Fibroblast of the aortic adventitia (primary cell): ENCODE measurements at regions not wholly inside any gene's neighbourhood (a gene's known extent, or its start where the extent isn't known, plus 50 kb on each side); places are given as distances from the start of the nearest gene placed in this dataset.
A peak's percentile ranks its signal among the peaks of the same experiment; 100 is the strongest.
"Not testable (repeated sequence)": the region's sequence is repeated elsewhere in the genome, so short reads cannot be mapped to it uniquely, and the experiment has no call there.

Experiments
- DNase-seq: peaks from one replicate; pipeline ENCODE4 v3.0.0-alpha.2; 2010; ENCODE audit warnings: low read depth
- H3K4me3 ChIP-seq: 2 replicates; pipeline ENCODE4 v1.5.1; 2011; ENCODE audit warnings: low read depth, mild to moderate bottlenecking, control low read depth, low read length, moderate library complexity
- TF ChIP-seq, protein P1 (sequence below): IDR thresholded peaks from 2 replicates; pipeline ENCODE4 v1.5.1; 2011; ENCODE audit warnings: mild to moderate bottlenecking, low read length, control low read depth, inconsistent platforms; ENCODE audit not compliant: insufficient read depth

- DNase-seq, H3K4me3 ChIP-seq: not testable (repeated sequence)
Observed at GRCh38 chr2:89184746-89185145, 493.3 kb downstream of the RPIA start.

DNA sequence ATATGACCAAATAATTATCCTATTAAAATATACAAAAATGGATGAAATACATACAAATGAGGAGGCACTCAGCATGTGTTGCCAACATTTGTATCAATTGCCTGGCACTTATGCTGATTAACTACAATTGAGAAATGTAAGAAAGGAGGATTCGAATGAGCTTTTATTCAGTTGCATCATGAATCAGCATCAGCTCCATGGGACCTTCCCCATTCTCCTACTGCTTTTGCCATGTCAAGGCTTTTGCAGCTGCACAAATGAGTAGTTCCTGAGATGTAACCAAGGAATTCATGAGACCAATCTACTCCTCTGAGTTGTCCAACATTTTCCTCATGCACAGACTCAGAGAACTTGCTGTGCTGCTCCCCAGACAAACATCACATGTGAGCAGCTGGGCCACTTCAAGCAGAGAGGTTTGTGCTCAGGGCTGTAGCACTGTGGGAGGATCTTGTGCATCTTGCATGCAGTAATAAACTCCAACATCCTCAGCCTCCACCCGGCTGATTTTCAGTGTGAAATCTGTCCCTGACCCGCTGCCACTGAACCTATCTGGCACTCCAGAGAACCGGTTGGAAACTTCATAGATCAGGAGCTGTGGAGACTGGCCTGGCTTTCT, 504.3 kb downstream of the RPIA start:
- H3K4me3 ChIP-seq, DNase-seq: not testable (repeated sequence)

DNA sequence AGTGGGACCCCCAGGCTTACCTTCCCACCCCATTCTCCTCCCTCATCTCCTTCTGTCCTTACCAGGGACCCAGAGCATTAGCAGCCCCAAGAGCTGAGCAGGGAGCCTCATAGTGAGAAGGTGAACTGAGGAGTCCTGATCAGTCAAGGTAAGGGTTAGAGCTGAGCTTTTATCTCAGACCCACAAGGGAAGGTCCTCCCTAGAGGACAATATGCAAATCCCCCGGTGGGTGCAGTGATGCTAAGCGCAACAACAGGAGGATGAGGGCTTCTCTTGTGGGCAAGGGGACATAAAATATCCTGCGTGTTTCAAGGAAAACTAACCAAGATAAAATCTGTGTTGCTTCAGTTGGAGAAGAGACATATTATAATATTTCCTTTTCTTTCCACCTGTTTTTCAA, 505.2 kb downstream of the RPIA start:
- not testable (repeated sequence) for DNase-seq, H3K4me3 ChIP-seq

- not testable (repeated sequence) for DNase-seq, H3K4me3 ChIP-seq
Observed at GRCh38 chr2:89198026-89198425, 506.6 kb downstream of the RPIA start.

DNA sequence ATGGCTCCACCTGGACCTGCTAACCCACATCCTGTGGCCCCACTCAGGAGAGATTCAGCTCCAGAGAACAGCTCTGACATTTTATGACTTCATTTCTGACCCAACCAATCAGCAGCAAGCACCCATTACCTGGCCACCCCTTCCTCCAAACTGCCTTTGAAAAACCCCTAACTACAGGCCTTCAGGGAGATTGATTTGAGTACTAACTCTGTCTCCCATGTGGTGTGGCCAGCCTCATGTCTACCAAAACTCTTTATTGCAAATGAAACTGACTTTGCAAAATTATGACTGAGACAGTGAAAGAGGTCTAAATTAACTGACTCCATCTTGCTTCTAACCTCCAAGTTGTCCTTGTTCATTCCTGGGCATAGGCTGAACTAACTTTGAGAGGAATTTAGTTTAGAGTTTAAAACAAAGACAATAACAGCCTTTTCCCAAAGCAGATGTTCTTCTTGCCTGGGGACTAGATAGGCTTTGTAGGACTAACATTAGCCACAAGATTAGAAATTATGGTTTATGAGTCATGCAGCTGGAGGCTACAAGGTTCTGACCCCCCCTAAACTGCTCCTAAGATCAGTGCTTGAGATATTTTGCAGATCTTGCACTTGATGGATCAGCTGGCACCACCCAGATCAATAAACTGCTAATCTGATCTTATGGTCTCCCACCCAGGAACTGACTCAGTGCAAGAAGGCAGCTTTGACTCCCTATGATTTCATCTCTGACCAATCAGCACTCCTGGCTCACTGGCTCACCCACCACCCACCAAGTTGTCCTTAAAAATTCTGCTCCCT, 508.2 kb downstream of the RPIA start:
- not testable (repeated sequence) for DNase-seq

DNA sequence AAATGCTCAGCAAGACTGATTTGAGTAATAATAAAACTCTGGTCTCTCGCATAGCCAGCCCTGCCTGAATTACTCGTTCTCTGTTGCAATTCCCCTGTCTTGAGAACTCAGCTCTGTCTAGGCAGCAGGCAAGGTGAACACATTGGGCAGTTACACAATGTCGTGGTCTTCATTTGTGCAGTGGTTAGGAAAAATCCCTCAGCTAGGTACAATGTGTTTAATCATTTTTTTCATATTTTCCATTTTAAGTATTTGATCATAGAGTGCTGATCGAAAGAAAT, 508.7 kb downstream of the RPIA start:
- H3K4me3 ChIP-seq, DNase-seq: not testable (repeated sequence)

More for the DNA sequence above, 508.2 kb downstream of the RPIA start:
- not testable (repeated sequence) for H3K4me3 ChIP-seq

DNA sequence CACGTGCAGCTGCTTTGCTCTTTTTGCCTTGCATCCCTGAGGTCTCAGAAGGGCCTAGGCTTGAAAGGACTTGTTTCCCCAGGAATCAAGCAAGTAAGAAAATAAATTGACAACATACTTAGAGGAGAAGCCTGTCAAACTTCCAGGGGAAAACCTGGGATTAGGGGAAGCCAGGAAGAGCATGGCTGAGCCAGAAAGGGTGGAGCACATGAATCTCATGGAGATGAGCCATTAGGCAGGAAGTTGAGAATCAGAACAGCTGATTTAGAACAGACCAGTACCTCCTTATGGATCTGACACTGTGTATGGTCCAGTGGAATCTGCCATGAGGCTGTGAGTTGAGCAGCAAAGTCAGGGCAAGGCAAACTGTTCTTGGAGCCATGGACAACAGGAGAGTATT, 511.0 kb downstream of the RPIA start:
- not testable (repeated sequence) for H3K4me3 ChIP-seq
- DNase-seq: peak; percentile 11

GRCh38 chr2:89205153-89205552, 513.7 kb downstream of the RPIA start:
- H3K4me3 ChIP-seq: not testable (repeated sequence)
- DNase-seq: peak; percentile 5
- TF ChIP-seq, protein P1, sequence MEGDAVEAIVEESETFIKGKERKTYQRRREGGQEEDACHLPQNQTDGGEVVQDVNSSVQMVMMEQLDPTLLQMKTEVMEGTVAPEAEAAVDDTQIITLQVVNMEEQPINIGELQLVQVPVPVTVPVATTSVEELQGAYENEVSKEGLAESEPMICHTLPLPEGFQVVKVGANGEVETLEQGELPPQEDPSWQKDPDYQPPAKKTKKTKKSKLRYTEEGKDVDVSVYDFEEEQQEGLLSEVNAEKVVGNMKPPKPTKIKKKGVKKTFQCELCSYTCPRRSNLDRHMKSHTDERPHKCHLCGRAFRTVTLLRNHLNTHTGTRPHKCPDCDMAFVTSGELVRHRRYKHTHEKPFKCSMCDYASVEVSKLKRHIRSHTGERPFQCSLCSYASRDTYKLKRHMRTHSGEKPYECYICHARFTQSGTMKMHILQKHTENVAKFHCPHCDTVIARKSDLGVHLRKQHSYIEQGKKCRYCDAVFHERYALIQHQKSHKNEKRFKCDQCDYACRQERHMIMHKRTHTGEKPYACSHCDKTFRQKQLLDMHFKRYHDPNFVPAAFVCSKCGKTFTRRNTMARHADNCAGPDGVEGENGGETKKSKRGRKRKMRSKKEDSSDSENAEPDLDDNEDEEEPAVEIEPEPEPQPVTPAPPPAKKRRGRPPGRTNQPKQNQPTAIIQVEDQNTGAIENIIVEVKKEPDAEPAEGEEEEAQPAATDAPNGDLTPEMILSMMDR: peak; percentile 40

GRCh38 chr2:89208144-89208932, 516.9 kb downstream of the RPIA start:
- not testable (repeated sequence) for H3K4me3 ChIP-seq
- peak; percentile 81 for DNase-seq

GRCh38 chr2:89213151-89213550, 521.7 kb downstream of the RPIA start:
- H3K4me3 ChIP-seq: not testable (repeated sequence)
- DNase-seq: peak; percentile 7

DNA sequence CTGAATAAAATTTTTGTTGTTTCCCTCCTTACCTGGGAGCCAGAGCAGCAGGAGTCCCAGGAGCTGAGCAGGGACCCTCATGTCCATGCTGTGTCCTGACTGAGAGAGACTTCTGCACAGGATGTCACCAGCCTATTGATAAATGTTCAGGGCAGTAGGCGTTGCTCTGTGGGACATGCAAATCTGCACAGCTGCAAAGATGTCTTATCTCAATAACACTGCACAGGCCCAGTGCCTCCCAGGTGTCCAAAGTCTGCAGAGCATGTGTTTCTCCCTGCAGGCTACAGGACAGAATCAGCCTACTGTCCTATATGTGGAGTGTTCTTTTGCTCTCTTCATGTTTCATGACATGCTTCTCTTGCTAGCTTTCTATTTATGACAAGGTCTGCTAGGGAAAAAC, 522.3 kb downstream of the RPIA start:
- DNase-seq, H3K4me3 ChIP-seq: not testable (repeated sequence)

DNA sequence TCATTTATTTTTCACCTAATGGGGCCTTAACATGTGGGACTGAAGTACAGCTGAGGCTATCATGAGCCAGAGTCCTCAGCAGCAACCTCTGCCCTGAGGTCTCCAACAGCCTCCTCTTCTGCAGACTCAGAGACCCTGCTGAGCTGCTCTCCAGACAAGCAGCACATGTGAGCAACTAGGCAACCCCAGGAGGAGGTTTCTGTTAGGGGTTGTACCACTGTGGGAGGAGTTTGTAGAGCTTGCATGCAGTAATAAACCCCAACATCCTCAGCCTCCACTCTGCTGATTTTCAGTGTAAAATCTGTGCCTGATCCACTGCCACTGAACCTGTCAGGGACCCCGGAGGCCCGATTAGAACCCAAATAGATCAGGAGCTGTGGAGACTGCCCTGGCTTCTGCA, 530.0 kb downstream of the RPIA start:
- not testable (repeated sequence) for H3K4me3 ChIP-seq, DNase-seq

DNA sequence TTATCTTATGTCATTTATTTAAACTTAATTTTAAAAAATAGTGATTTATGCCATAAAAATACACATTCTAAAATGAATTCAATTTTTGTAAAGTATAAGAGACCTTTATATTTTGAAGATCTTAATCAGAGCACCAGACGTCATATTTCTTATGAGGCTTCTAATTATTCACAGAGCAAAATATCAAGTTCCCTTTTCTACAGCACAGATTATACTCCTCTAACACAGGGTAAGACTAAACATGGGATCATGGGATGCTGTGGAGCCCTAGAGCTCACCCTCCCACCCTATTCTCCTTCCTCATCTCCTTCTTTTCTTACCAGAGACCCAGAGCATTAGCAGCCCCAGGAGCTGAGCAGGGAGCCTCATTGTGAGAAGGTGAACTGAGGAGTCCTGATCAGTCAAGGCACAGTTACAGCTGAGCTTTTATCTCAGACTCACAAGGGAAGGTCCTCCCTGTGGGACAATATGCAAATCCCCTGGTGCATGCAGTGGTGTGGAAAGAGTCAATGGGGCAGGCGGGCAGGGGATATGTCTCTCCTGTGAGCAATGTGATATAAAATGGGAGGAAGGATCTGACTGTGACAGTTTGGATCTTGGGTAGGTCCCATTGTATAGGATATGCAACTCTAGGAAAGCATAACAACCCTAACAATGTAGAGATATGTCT, 530.7 kb downstream of the RPIA start:
- H3K4me3 ChIP-seq, DNase-seq: not testable (repeated sequence)

- not testable (repeated sequence) for DNase-seq, H3K4me3 ChIP-seq
Observed at GRCh38 chr2:89224803-89225202, 533.3 kb downstream of the RPIA start.

- not testable (repeated sequence) for H3K4me3 ChIP-seq, DNase-seq
Observed at GRCh38 chr2:89229979-89230378, 538.5 kb downstream of the RPIA start.

- not testable (repeated sequence) for H3K4me3 ChIP-seq, DNase-seq
Observed at GRCh38 chr2:89231241-89231640, 539.8 kb downstream of the RPIA start.

- H3K4me3 ChIP-seq, DNase-seq: not testable (repeated sequence)
Observed at GRCh38 chr2:89233931-89234330, 542.5 kb downstream of the RPIA start.
